NCI-H446 (cell line): ENCODE measurements at regions not wholly inside any gene's neighbourhood (a gene's known extent, or its start where the extent isn't known, plus 50 kb on each side); places are given as distances from the start of the nearest gene placed in this dataset.

ENCODE experiments used
- DNase-seq, 2 experiments: peaks; one replicate each; lab custom pipeline; 2025; lab: John Stamatoyannopoulos, UW

GRCh38 chr2:14569294-14569693 lies 63.2 kb upstream of the LRATD1 start:
- DNase-seq = no peak

- DNase-seq = no peak
Observed at GRCh38 chr2:14572633-14573032, 59.9 kb upstream of the LRATD1 start.

GRCh38 chr2:14577843-14578242 lies 54.7 kb upstream of the LRATD1 start:
- no peak for DNase-seq
